ENCODE measurements at regions not wholly inside any gene's neighbourhood (a gene's known extent, or its start where the extent isn't known, plus 50 kb on each side); places are given as distances from the start of the nearest gene placed in this dataset.
"Not testable (repeated sequence)": the region's sequence is repeated elsewhere in the genome, so short reads cannot be mapped to it uniquely, and the experiment has no call there.

DNA sequence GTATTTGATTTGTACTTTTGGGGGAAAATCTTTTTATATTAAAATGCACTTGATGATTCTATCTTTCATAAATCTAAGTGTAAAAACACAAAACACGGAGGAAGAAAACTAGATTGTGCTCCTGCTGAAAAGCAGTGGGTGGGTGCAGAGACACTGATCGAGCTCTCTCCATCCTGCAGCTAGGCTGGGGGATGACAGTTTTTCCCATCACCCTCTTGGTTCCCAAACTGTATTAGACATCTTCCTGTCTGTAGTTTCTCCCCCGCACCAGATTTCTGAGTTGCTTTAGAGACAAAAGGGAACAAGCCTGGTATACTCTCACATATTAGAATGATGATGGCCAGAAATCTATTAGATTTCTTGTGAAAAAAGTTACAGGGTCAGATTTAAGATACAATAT, 99.6 kb downstream of the FAM114A2 start:
- DNase-seq, result no peak

- no peak for DNase-seq
Observed at GRCh38 chr5:153938191-153938842, 100.4 kb downstream of the FAM114A2 start.

DNA sequence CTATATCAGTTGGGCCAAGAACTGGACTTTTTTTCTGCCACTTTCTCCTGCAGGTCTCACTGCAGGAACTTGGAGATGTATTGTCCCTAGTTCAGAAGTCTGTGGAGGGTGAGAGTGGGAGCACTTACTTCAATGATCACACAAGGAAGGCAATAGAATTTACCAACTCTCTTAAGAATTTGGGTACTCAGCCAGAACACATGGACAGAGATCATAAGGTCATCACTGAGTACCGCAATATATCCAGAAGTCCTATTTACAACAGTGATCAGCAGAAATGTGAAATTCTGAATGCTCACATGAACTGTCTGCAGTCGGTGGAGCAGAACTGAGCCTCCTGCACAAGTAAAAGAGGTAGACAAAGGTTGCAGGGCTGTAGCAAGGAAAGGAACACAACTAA, 101.0 kb downstream of the FAM114A2 start:
- no peak for DNase-seq

DNA sequence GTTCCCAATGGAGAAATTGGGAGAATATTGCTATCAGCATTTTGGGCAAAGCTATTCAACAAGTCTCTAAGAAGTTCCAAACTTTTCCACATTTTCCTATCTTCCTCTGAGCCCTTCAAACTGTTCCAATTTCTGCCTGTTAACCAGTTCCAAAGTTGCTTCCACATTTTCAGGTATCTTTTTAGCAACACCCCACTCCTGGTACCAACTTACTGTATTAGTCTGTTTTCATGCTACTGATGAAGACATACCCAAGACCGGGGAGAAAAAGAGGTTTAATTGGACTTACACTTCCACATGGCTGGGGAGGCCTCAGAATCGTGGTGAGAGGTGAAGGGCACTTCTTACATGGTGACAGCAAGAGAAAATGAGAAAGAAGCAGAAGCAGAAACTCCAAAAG, 103.6 kb downstream of the FAM114A2 start:
- not testable (repeated sequence) for DNase-seq

DNA sequence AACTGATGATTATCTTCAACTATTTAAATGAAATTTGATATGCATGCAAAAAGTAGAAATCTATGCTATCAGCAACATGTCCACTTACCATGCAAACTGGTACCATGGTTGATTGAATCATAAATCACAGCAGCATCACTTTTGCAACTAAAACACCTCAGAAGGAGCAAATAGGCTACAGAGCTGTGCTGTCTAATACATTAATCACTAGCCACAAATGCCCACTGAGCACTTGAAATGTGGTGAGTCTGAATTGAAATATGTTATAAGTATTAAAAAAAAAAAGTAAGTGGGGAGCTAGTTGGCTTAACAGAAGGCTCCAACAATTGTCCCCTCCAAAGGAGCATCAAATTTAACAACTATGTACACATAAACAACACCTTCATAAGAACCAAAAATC, 112.5 kb downstream of the FAM114A2 start:
- no peak for DNase-seq

- DNase-seq, result no peak
Observed at GRCh38 chr5:153919161-153919560, 119.5 kb downstream of the FAM114A2 start.

GRCh38 chr5:153907170-153907775, 131.4 kb downstream of the FAM114A2 start:
- no peak for DNase-seq

GRCh38 chr5:153905219-153905618, 133.5 kb downstream of the FAM114A2 start:
- DNase-seq, result no peak

DNA sequence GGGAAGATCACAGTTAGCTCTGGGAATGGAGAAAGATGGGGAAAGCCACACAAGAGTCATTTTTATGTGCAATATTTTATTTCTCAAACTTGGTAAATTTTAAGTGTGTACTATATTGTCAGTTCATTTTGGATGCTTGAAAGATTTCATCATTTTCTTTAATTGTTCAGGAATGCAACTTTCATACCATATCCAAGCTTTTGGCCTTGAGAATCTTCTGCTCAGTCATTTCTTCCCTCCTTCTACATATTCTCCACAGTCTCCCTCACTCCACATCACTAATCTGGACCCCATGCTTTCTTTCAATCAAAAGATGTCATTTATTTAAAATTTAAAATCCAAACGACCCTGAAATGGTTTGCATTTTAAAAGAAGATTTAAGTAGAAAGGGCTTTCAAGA, 135.4 kb downstream of the FAM114A2 start:
- DNase-seq, result no peak

GRCh38 chr5:153902016-153902415, 136.7 kb downstream of the FAM114A2 start:
- DNase-seq, result no peak

DNA sequence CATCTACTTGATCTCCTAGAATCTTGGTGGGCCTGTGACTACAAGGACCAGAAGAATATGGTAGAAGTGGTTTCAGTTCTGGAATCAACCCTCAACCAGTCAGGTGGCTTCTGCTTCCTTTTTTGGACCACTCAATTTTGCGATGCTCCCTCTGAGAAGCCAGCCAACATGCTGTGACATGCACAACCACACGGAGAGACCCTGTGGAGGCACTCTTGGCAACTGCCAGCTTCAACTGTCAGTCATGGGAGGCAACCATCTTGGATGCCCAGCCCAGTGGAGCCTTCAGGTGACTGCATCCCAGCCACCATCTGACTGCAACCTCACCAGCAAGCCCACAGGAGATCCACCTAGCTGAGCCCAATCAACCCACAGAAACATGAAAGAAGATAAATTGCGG, 137.3 kb downstream of the FAM114A2 start:
- no peak for DNase-seq

- DNase-seq, result peak; percentile 70 to 93 (median 70)
Observed at GRCh38 chr5:153900703-153901395, 137.9 kb downstream of the FAM114A2 start.

GRCh38 chr5:153899746-153900145, 139.0 kb downstream of the FAM114A2 start:
- DNase-seq, result no peak

DNA sequence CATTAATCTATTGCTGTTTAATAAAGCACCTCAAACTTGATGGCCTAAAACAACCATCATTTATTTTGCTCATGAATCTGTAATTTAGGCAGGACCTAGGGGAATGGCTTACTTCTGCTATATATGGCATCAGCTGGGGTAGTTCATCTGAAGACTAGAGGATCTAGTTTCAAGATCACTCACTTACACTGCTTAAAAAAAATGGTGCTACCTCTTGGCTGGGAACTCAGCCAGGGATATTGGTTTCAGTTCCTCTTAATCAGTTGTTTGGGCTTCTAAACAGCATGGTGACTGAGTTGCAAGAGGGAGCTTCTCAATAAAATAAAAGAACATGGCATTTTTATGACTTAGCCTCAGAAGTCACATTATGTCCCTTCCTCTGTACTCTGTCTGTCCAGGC, 142.0 kb downstream of the FAM114A2 start:
- peak; percentile 30 to 47 (median 36) for DNase-seq

GRCh38 chr5:153896117-153896516, 142.6 kb downstream of the FAM114A2 start:
- DNase-seq, result no peak

DNA sequence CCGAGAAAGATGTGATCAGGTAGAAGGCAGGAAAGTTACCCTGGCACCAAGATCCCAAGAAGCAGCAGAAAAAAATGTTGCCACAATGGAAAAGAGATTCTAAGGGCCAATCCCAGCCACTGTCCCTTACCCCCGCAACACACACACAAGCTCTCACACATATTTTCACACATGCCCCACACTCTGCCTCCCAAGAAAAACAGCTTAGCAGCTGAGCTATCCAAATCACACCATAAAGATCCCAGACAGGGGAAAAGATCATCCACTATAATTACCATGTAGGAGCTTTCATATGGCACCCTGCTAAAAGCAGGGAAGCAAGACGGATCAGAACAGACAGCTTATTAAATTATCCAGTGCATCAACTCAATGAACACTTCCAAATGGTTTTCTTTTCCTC, 143.4 kb downstream of the FAM114A2 start:
- no peak for DNase-seq

GRCh38 chr5:153893817-153894216, 144.9 kb downstream of the FAM114A2 start:
- DNase-seq, result no peak

- DNase-seq, result no peak
Observed at GRCh38 chr5:153891394-153891793, 147.3 kb downstream of the FAM114A2 start.

DNA sequence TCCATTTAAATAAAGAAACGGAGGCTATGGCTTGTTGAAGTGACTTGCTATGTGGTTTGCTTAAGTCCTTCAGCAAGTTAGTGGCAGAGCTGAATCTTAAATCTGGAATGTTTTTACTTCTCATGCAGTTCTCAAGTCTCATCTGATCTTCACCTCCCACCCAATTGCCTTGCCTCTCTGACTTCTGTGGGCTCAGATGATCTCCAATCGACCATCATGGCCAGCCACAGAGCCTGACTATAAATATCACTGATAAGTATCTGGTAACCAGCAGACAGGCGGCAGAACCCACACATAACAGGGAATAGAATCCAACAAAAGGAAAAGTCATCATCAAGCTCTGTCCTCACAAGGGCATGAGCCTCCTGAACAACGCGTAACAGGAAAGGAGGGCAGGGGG, 149.9 kb downstream of the FAM114A2 start:
- no peak for DNase-seq

DNA sequence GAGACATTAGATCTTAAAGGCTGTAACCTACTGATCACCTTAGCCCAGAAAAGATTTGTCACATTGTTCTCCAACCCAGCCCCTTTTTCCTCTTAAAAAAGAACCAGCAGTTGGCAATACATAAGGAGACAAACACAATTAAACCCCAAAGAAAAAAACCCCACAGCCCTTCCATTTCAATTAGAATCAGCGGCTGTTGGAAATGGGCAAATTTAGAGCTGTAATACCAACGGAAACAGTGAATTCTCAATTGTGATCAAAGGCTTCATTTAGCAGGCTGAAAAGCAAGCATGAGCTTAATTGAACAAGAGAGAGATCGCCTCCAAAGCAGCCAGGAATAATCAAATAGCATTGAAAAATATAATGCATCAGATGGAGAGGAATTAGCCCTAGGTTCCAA, 153.6 kb downstream of the FAM114A2 start:
- DNase-seq, result no peak

DNA sequence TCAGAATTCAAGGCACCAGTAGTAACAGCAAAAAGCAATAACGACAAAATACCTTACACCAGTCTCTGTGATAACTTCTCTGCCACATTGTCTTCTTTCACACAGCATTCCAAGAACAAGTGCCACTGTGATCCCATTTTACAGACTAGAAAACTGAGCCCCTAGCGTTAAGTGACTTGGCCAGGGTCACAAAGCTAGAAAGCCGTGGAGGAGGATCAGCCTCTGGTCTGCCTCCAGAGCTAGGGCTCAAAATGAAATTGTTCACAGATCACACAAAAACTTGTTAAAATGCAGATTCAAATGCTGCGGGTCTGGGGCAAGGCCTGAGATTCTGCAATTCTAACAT, 154.1 kb downstream of the FAM114A2 start:
- no peak for DNase-seq

DNA sequence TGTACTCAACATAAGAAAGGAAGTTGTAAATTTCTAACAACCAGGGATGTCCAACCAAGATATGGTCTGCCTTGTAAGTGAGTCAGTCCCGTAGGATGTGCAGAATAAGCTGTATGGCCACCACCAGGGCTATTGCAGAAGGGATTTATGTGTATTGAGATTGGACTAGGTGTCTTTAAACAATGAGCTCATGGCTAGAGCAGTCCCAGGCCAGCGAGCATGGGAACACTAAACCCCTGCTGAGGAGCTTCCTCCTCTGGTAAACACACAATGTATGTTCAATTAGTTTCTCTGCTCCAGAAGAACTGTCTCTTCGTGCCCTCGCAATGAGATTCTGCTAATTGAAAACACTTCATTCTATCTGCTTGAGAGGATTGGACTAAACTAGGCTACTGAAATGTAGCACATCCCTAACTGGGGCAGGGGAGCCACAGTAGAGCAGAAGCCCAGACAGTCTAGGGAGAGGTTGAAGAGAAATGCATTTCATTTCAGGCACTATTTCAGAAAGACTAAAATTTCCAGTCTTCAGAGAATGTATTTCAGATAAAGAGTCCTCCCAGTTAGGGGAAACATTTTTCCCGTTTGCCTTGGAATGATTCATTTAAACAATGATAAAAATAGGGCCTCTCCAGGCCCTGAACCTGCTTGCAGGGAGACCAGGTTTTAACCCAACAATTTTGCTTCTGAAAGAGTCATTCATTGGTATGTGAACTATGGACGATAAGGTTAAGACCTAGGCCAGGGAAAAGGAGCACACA, 154.7 kb downstream of the FAM114A2 start:
- DNase-seq, result peak in 1 of 3 donors; percentile 53

DNA sequence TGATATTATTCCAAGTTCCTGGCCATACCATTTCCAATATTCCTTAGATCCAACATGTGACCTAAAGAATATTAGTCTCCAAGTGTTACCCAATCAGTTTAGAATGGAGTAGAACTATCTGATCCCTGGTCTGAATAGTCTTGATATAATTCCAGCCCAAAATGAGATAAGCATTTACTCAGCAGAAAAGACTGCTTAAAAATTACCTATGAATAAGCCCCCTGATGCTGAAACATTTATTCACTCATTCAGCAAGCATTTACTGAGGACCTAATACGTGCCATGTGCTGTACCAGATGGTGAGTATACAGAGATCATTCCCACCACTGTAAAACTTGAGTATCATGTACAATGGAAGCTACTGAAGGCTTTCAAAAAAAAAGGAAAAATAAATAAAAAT, 157.0 kb downstream of the FAM114A2 start:
- no peak for DNase-seq

Measured in muscle of back (tissue), 3 donors.